ENCODE measurements at regions not wholly inside any gene's neighbourhood (a gene's known extent, or its start where the extent isn't known, plus 50 kb on each side); places are given as distances from the start of the nearest gene placed in this dataset.

- DNase-seq (no peak), ATAC-seq (ENCODE audit: low read depth) (no peak)
- Mint-ChIP-seq H3K27me3 (peaks cover 4% of the 10 kb centered on the region), H3K4me3 (no peak overlapping the region), H3K9me3 (peaks cover 7% of the 10 kb centered on the region), H3K4me1 (peaks cover 3% of the 10 kb centered on the region), H3K27ac (no peak overlapping the region), H3K36me3 (ENCODE audit: low read depth) (no peaks in the 10 kb centered on the region)
- TF ChIP-seq, protein P1, sequence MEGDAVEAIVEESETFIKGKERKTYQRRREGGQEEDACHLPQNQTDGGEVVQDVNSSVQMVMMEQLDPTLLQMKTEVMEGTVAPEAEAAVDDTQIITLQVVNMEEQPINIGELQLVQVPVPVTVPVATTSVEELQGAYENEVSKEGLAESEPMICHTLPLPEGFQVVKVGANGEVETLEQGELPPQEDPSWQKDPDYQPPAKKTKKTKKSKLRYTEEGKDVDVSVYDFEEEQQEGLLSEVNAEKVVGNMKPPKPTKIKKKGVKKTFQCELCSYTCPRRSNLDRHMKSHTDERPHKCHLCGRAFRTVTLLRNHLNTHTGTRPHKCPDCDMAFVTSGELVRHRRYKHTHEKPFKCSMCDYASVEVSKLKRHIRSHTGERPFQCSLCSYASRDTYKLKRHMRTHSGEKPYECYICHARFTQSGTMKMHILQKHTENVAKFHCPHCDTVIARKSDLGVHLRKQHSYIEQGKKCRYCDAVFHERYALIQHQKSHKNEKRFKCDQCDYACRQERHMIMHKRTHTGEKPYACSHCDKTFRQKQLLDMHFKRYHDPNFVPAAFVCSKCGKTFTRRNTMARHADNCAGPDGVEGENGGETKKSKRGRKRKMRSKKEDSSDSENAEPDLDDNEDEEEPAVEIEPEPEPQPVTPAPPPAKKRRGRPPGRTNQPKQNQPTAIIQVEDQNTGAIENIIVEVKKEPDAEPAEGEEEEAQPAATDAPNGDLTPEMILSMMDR (IDR thresholded peaks at IDR 0.05), result no peak
- intact Hi-C loops (cut with micrococcal nuclease), result no loop called here
- ChIA-PET CTCF (interaction anchor here (1.2 to 1.5 kb wide), 2 partner anchors 10 to 106 kb away, joined by 3 to 4 read pairs; no protein-coding TSS in a partner anchor), POLR2A (no interaction called here)
These were observed 1250.1 kb downstream of the TMEM121 start for GRCh38 chr14:106776395-106776983.

GRCh38 chr14:106778986-106779385 lies 1252.6 kb downstream of the TMEM121 start:
- H3K9me3 Mint-ChIP-seq, result peaks cover 7% of the 10 kb centered on the region

DNA sequence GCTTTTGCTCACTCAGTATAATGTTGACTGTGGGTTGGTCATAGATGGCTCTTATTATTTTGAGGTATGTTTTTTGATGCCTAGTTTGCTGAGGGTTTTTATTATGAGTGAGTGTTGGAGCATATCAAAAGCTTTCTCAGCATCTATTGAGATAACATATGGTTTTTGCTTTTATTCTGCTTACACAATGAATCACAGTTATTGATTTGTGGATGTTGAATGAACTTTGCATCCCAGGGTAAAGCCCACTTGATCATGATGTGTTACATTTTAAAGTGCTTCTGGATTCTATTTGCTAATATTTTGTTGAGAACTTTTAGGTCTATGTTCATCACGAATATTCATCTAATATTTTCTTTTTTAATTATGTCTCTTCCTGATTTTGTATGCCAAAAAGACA lies 1260.3 kb downstream of the TMEM121 start:
- H3K27me3 Mint-ChIP-seq, result peaks cover 3% of the 10 kb centered on the region
- TF ChIP-seq, protein P1 (IDR thresholded peaks at IDR 0.05), result no peak
- DNase-seq (no peak), ATAC-seq (ENCODE audit: low read depth) (no peak)
- CTCF ChIA-PET, result no interaction called here
- no peak overlapping the region for H3K4me3 Mint-ChIP-seq
- H3K9me3 Mint-ChIP-seq, result no peaks in the 10 kb centered on the region
- POLR2A ChIA-PET, result no interaction called here
- no peak overlapping the region for H3K27ac Mint-ChIP-seq
- peaks cover 15% of the 10 kb centered on the region for H3K4me1 Mint-ChIP-seq
- no peaks in the 10 kb centered on the region for H3K36me3 Mint-ChIP-seq (ENCODE audit: low read depth)
- intact Hi-C loops (cut with micrococcal nuclease), result no loop called here

More at GRCh38 chr14:106778986-106779385, 1252.6 kb downstream of the TMEM121 start:
- no peaks in the 10 kb centered on the region for H3K36me3 Mint-ChIP-seq (ENCODE audit: low read depth)
- intact Hi-C loops (cut with micrococcal nuclease), result no loop called here
- TF ChIP-seq, protein P1 (IDR thresholded peaks at IDR 0.05), result no peak
- ATAC-seq (ENCODE audit: low read depth) (no peak), DNase-seq (no peak)
- ChIA-PET POLR2A (no interaction called here), CTCF (interaction anchor here (1.2 to 1.3 kb wide), 2 partner anchors 11 to 94 kb away, joined by 3 to 4 read pairs; no protein-coding TSS in a partner anchor)
- H3K4me3 Mint-ChIP-seq, result no peak overlapping the region
- H3K4me1 Mint-ChIP-seq, result peaks cover 3% of the 10 kb centered on the region
- H3K27me3 Mint-ChIP-seq, result peaks cover 4% of the 10 kb centered on the region
- no peak overlapping the region for H3K27ac Mint-ChIP-seq

DNA sequence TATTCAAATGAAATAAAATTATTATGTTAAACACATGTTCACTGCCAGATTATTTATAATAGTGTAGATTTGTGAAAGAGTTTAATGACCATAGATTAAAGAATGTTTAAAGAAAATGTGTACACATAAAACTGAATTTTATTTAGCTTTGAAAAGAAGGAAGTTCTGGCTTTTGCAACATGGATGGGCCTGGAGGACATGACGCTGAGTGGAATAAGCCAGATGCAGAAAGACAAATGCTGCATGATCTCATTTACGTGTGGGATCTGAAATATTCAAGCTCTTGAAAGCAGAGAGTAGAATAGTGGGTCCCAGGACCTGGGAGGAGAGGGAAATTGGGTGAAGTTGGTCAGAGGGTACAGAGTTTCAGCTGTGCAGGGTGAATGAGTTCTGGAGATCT lies 1261.2 kb downstream of the TMEM121 start:
- intact Hi-C loops (cut with micrococcal nuclease), result no loop called here
- H3K27me3 Mint-ChIP-seq, result peaks cover 3% of the 10 kb centered on the region
- no peak overlapping the region for H3K4me3 Mint-ChIP-seq
- ChIA-PET CTCF (no interaction called here), POLR2A (no interaction called here)
- TF ChIP-seq, protein P1 (IDR thresholded peaks at IDR 0.05), result no peak
- no peaks in the 10 kb centered on the region for H3K9me3 Mint-ChIP-seq
- DNase-seq (no peak), ATAC-seq (ENCODE audit: low read depth) (no peak)
- peaks cover 15% of the 10 kb centered on the region for H3K4me1 Mint-ChIP-seq
- no peak overlapping the region for H3K27ac Mint-ChIP-seq
- H3K36me3 Mint-ChIP-seq (ENCODE audit: low read depth), result no peaks in the 10 kb centered on the region

DNA sequence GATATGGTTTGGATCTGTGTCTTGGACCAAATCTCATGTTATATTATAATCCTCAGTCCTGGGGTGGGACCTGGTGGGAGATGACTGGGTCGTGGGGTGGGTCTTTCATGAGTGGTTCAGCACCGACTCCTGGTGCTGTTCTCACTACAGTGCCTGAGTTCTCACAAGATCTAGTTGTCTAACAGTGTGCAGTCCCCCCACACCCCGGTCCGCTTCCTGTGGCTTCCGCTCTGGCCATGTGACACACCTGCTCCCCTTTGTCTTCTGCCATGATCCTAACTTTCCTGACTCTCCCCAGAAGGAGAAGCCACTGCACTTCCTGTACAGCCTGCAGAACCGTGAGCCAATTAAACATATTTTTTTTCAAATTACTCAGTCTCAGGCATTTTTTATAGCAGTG lies 1262.2 kb downstream of the TMEM121 start:
- Mint-ChIP-seq H3K36me3 (ENCODE audit: low read depth) (no peaks in the 10 kb centered on the region), H3K9me3 (no peaks in the 10 kb centered on the region), H3K27ac (no peak overlapping the region), H3K4me3 (no peak overlapping the region), H3K4me1 (peaks cover 15% of the 10 kb centered on the region), H3K27me3 (peaks cover 3% of the 10 kb centered on the region)
- TF ChIP-seq, protein P1 (IDR thresholded peaks at IDR 0.05), result no peak
- intact Hi-C loops (cut with micrococcal nuclease), result no loop called here
- ATAC-seq (ENCODE audit: low read depth) (no peak), DNase-seq (no peak)
- ChIA-PET POLR2A (no interaction called here), CTCF (interaction anchor here (0.6 to 0.8 kb wide), 2 partner anchors 87 to 263 kb away, joined by 3 read pairs; no protein-coding TSS in a partner anchor)
